SK-N-SH (cell line): ENCODE measurements at regions not wholly inside any gene's neighbourhood (a gene's known extent, or its start where the extent isn't known, plus 50 kb on each side); places are given as distances from the start of the nearest gene placed in this dataset.

Experiments
- CTCF ChIA-PET: fragments of 300-600, 350-600 bp; formaldehyde crosslinking; extraction: SDS; loops from one replicate; lab custom pipeline; 2021; lab: Yijun Ruan, JAX
- POLR2A ChIA-PET: fragments of 350-600 bp; sonication (Branson Sonifier 250); formaldehyde crosslinking; extraction: SDS; loops from one replicate; lab custom pipeline; 2020; ENCODE audit warnings: antibody characterized with exemption, inconsistent platforms; lab: Yijun Ruan, JAX
- DNase-seq: peaks from one replicate; pipeline ENCODE4 v3.0.0; 2012
- H2AFZ ChIP-seq: fragments of 200-600 bp; sonication (generic); 2 replicates; pipeline ENCODE4 v1.8.1; 2016; ENCODE audit warnings: antibody characterized with exemption, mild to moderate bottlenecking, low read depth
- H3F3A ChIP-seq: fragments of 200-600 bp; sonication (generic); replicated peaks from 2 replicates; pipeline ENCODE3; 2016; ENCODE audit warnings: antibody characterized with exemption, mild to moderate bottlenecking; ENCODE audit not compliant: insufficient read depth
- H3K27ac ChIP-seq, 2 experiments: fragments of 200-500 bp in 1 of 2; fragments of 200-600 bp in 1 of 2; sonication (Bioruptor generic) in 1 of 2; sonication (generic), shearing (Covaris generic) in 1 of 2; 2 replicates each; pipeline versions ENCODE4 v1.5.1 to v1.6.1; 2014 to 2016; ENCODE audit warnings: low read depth in 2 of 2, inconsistent platforms in 1 of 2, low read length in 1 of 2, mild to moderate bottlenecking in 1 of 2, mixed read lengths in 1 of 2
- H3K27me3 ChIP-seq: fragments of 200-600 bp; sonication (generic), shearing (Covaris generic); 2 replicates; pipeline ENCODE4 v1.6.1; 2016; ENCODE audit warnings: mixed run types; ENCODE audit not compliant: insufficient read depth
- H3K36me3 ChIP-seq, 2 experiments: fragments of 200-500 bp in 1 of 2; fragments of 200-600 bp in 1 of 2; sonication (Bioruptor generic) in 1 of 2; sonication (generic) in 1 of 2; replicated peaks in 1 of 2; 2 replicates each; pipeline versions ENCODE3 to v1.5.1; 2014 to 2016; ENCODE audit warnings: low read length in 1 of 2, mild to moderate bottlenecking in 1 of 2; ENCODE audit not compliant: insufficient read depth in 2 of 2, control insufficient read depth in 1 of 2
- H3K4me1 ChIP-seq, 2 experiments: fragments of 200-500 bp in 1 of 2; fragments of 200-600 bp in 1 of 2; sonication (Bioruptor generic) in 1 of 2; sonication (generic), shearing (Covaris generic) in 1 of 2; 2 replicates each; pipeline versions ENCODE4 v1.5.1 to v1.6.1; 2014 to 2016; ENCODE audit warnings: low read depth in 1 of 2, low read length in 1 of 2, mixed run types in 1 of 2; ENCODE audit not compliant: insufficient read depth in 2 of 2, control insufficient read depth in 1 of 2
- H3K4me2 ChIP-seq: fragments of 200-600 bp; sonication (generic), shearing (Covaris generic); 2 replicates; pipeline ENCODE4 v1.6.1; 2017; ENCODE audit warnings: mixed run types
- H3K4me3 ChIP-seq, 2 experiments: fragments of 200-500 bp in 1 of 2; fragments of 200-600 bp in 1 of 2; sonication (Bioruptor generic) in 1 of 2; sonication (generic), shearing (Covaris generic) in 1 of 2; 2 replicates each; pipeline versions ENCODE4 v1.5.1 to v1.8.1; 2014 to 2016; ENCODE audit warnings: low read depth in 2 of 2, inconsistent platforms in 1 of 2, low read length in 1 of 2, mild to moderate bottlenecking in 1 of 2, mixed read lengths in 1 of 2, moderate library complexity in 1 of 2
- H3K79me2 ChIP-seq: fragments of 200-600 bp; sonication (generic); 2 replicates; pipeline ENCODE4 v1.8.1; 2017; ENCODE audit warnings: mild to moderate bottlenecking; ENCODE audit not compliant: insufficient read depth
- H3K9ac ChIP-seq: fragments of 200-600 bp; sonication (generic); 2 replicates; pipeline ENCODE4 v1.6.1; 2017; ENCODE audit warnings: mixed run types
- H3K9me2 ChIP-seq: fragments of 200-600 bp; sonication (generic); 2 replicates; pipeline ENCODE4 v1.6.1; 2017; ENCODE audit warnings: mixed run types
- H3K9me3 ChIP-seq: fragments of 200-600 bp; sonication (generic); 2 replicates; pipeline ENCODE4 v1.6.1; 2017; ENCODE audit warnings: mixed run types, mild to moderate bottlenecking, moderate library complexity
- H4K20me1 ChIP-seq: fragments of 200-600 bp; sonication (generic); 2 replicates; pipeline ENCODE4 v1.6.1; 2017; ENCODE audit warnings: mild to moderate bottlenecking, mixed run types; ENCODE audit not compliant: insufficient read depth
- CHD2 ChIP-seq: fragments of 150-350 bp; IDR thresholded peaks from 2 replicates; pipeline ENCODE4 v1.6.1; 2018; ENCODE audit warnings: low read length; ENCODE audit not compliant: partially characterized antibody
- CTCF ChIP-seq: fragments of 200-600 bp; sonication (generic); IDR thresholded peaks from 2 replicates; pipeline ENCODE4 v1.6.1; 2017; ENCODE audit warnings: antibody characterized with exemption, mild to moderate bottlenecking, moderate library complexity
- ELF1 ChIP-seq: IDR thresholded peaks from 2 replicates; pipeline ENCODE4 v1.4.0; 2012
- EP300 ChIP-seq, 2 experiments: IDR thresholded peaks; 2 replicates each; pipeline versions ENCODE4 v1.4.0 to v1.6.1; 2012; ENCODE audit warnings: borderline replicate concordance in 1 of 2, low read depth in 1 of 2, low read length in 1 of 2
- EZH2phosphoT487 ChIP-seq: fragments of 200-600 bp; sonication (generic); IDR thresholded peaks from 2 replicates; pipeline ENCODE4 v1.6.1; 2017; ENCODE audit warnings: low read depth, mixed run types, mild to moderate bottlenecking, antibody characterized with exemption, moderate library complexity, borderline replicate concordance
- FOSL2 ChIP-seq: IDR thresholded peaks from 2 replicates; pipeline ENCODE4 v1.4.0; 2012; ENCODE audit warnings: low read depth, mild to moderate bottlenecking, moderate library complexity, borderline replicate concordance
- GABPA ChIP-seq: IDR thresholded peaks from 2 replicates; pipeline ENCODE4 v1.4.0; 2012; ENCODE audit warnings: low read depth, mild to moderate bottlenecking
- IRF3 ChIP-seq: fragments of 150-350 bp; IDR thresholded peaks from 2 replicates; pipeline ENCODE4 v1.6.1; 2016; ENCODE audit warnings: mild to moderate bottlenecking, low read depth, low read length
- JUND ChIP-seq: IDR thresholded peaks from 2 replicates; pipeline ENCODE4 v1.4.0; 2012
- MAX ChIP-seq: IDR thresholded peaks from 2 replicates; pipeline ENCODE4 v1.4.0; 2012; ENCODE audit warnings: low read depth
- NFIC ChIP-seq: IDR thresholded peaks from 2 replicates; pipeline ENCODE4 v1.4.0; 2012; ENCODE audit warnings: borderline replicate concordance
- PBX3 ChIP-seq: IDR thresholded peaks from 2 replicates; pipeline ENCODE4; 2012
- POLR2AphosphoS5 ChIP-seq: IDR thresholded peaks from 2 replicates; pipeline ENCODE4 v1.6.1; 2012; ENCODE audit warnings: low read depth, low read length
- REST ChIP-seq: IDR thresholded peaks from 2 replicates; pipeline ENCODE4 v1.6.1; 2012; ENCODE audit warnings: mild to moderate bottlenecking, low read depth, low read length, moderate library complexity
- RFX5 ChIP-seq: IDR thresholded peaks from 2 replicates; pipeline ENCODE4 v1.6.1; 2012; ENCODE audit warnings: mild to moderate bottlenecking, improper control_type of control experiment, low read length
- RXRA ChIP-seq: IDR thresholded peaks from 2 replicates; pipeline ENCODE4 v1.4.0; 2012; ENCODE audit warnings: low read depth, mild to moderate bottlenecking, borderline replicate concordance
- TCF12 ChIP-seq: IDR thresholded peaks from 2 replicates; pipeline ENCODE4 v1.4.0; 2012
- ZBTB33 ChIP-seq: IDR thresholded peaks from 2 replicates; pipeline ENCODE4 v1.4.0; 2012; ENCODE audit warnings: low read depth, borderline replicate concordance
- WGBS: methylation state at CpG from one replicate; pipeline ENCODE4 v1.1.6; 2017; ENCODE audit warnings: low lambda C conversion rate; 5-methylcytosine and 5-hydroxymethylcytosine counted together

- no peak for TF ChIP-seq MAX
Measured at GRCh38 chr4:170652571-170652970, 562.8 kb upstream of the AADAT start (continued).

GRCh38 chr4:170651786-170652185 lies 562.0 kb upstream of the AADAT start:
- Histone ChIP-seq H3K9ac (no peak overlapping the region), H3F3A (no peaks in the 10 kb centered on the region), H3K79me2 (no peaks in the 10 kb centered on the region), H3K27me3 (no peaks in the 10 kb centered on the region), H3K9me2 (no peaks in the 10 kb centered on the region), H3K36me3 (no peaks in the 10 kb centered on the region), H3K4me2 (no peak overlapping the region), H2AFZ (no peak overlapping the region), H3K27ac (no peak overlapping the region), H3K9me3 (no peaks in the 10 kb centered on the region), H3K4me3 (no peak overlapping the region), H4K20me1 (no peaks in the 10 kb centered on the region), H3K4me1 (peaks cover 6 to 8% of the 10 kb centered on the region in 2 experiments)
- TF ChIP-seq JUND = peak; percentile 54; the same call in 1 of the 2 replicates
- no peak for TF ChIP-seq RXRA
- TF ChIP-seq MAX = no peak
- no peak for TF ChIP-seq REST
- 0 out of 2 replicates have a peak, but pooled peaks have one; percentile 26 for TF ChIP-seq NFIC
- no peak for TF ChIP-seq CTCF
- peak; percentile 16; the same call in 1 of the 2 replicates for TF ChIP-seq TCF12
- TF ChIP-seq GABPA = no peak
- TF ChIP-seq POLR2AphosphoS5 = no peak
- TF ChIP-seq PBX3 = no peak
- TF ChIP-seq EP300 (IDR thresholded peaks at IDR 0.05; ENCODE audit: borderline replicate concordance in 1 of 2, low read depth in 1 of 2, low read length in 1 of 2) = peak in 1 of 2 experiments; percentile 37; a peak in 1 of 4 replicates
- TF ChIP-seq ELF1 = no peak
- no peak for TF ChIP-seq ZBTB33
- TF ChIP-seq EZH2phosphoT487 = no peak
- no peak for TF ChIP-seq CHD2
- no peak for TF ChIP-seq RFX5
- no peak for TF ChIP-seq IRF3
- TF ChIP-seq FOSL2 = peak; percentile 70
- ChIA-PET CTCF (no interaction called here), POLR2A (no interaction called here)
- no peak for DNase-seq
- 0% methylated on average over 1 of the region's 1 CpG for WGBS
